ENCODE measurements at regions not wholly inside any gene's neighbourhood (a gene's known extent, or its start where the extent isn't known, plus 50 kb on each side); places are given as distances from the start of the nearest gene placed in this dataset.

- H3K4me3 ChIP-seq, result no peak overlapping the region
- intact Hi-C loops (cut with DNase I), result no loop called here
- H3K9me3 ChIP-seq, result peaks cover 0 to 6% (median 0%) of the 10 kb centered on the region in 3 donors
- H3K27me3 ChIP-seq, result no peaks in the 10 kb centered on the region
- no peak overlapping the region for H3K27ac ChIP-seq
- H3K4me1 ChIP-seq, result no peaks in the 10 kb centered on the region
- 46 to 70% methylated on average over 2 of the region's 2 CpGs for WGBS, 2 donors
- no peak for DNase-seq
- no peak for TF ChIP-seq POLR2A (IDR thresholded peaks at IDR 0.05)
- TF ChIP-seq, protein P1, sequence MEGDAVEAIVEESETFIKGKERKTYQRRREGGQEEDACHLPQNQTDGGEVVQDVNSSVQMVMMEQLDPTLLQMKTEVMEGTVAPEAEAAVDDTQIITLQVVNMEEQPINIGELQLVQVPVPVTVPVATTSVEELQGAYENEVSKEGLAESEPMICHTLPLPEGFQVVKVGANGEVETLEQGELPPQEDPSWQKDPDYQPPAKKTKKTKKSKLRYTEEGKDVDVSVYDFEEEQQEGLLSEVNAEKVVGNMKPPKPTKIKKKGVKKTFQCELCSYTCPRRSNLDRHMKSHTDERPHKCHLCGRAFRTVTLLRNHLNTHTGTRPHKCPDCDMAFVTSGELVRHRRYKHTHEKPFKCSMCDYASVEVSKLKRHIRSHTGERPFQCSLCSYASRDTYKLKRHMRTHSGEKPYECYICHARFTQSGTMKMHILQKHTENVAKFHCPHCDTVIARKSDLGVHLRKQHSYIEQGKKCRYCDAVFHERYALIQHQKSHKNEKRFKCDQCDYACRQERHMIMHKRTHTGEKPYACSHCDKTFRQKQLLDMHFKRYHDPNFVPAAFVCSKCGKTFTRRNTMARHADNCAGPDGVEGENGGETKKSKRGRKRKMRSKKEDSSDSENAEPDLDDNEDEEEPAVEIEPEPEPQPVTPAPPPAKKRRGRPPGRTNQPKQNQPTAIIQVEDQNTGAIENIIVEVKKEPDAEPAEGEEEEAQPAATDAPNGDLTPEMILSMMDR (IDR thresholded peaks at IDR 0.05), result no peak
- H3K36me3 ChIP-seq, result no peaks in the 10 kb centered on the region
Measured at GRCh38 chr13:88450515-88450914, 779.3 kb downstream of the SLITRK5 start.

GRCh38 chr13:88456151-88456550, 785.0 kb downstream of the SLITRK5 start:
- Histone ChIP-seq H3K27me3 (no peaks in the 10 kb centered on the region), H3K27ac (no peak overlapping the region), H3K36me3 (no peaks in the 10 kb centered on the region), H3K9me3 (no peaks in the 10 kb centered on the region), H3K4me3 (no peak overlapping the region), H3K4me1 (no peaks in the 10 kb centered on the region)
- no peak for DNase-seq
- 53 to 68% methylated on average over 3 of the region's 3 CpGs for WGBS, 2 donors
- intact Hi-C loops (cut with DNase I), result no loop called here
- TF ChIP-seq, protein P1 (IDR thresholded peaks at IDR 0.05), result no peak
- no peak for TF ChIP-seq POLR2A (IDR thresholded peaks at IDR 0.05)

- DNase-seq, result no peak
- Histone ChIP-seq H3K4me3 (no peak overlapping the region), H3K9me3 (no peaks in the 10 kb centered on the region), H3K36me3 (no peaks in the 10 kb centered on the region), H3K4me1 (no peaks in the 10 kb centered on the region), H3K27ac (no peak overlapping the region), H3K27me3 (no peaks in the 10 kb centered on the region)
- intact Hi-C loops (cut with DNase I), result no loop called here
- TF ChIP-seq, protein P1 (IDR thresholded peaks at IDR 0.05), result no peak
- TF ChIP-seq POLR2A (IDR thresholded peaks at IDR 0.05), result no peak
Measured at GRCh38 chr13:88459331-88459730, 788.2 kb downstream of the SLITRK5 start.

DNA sequence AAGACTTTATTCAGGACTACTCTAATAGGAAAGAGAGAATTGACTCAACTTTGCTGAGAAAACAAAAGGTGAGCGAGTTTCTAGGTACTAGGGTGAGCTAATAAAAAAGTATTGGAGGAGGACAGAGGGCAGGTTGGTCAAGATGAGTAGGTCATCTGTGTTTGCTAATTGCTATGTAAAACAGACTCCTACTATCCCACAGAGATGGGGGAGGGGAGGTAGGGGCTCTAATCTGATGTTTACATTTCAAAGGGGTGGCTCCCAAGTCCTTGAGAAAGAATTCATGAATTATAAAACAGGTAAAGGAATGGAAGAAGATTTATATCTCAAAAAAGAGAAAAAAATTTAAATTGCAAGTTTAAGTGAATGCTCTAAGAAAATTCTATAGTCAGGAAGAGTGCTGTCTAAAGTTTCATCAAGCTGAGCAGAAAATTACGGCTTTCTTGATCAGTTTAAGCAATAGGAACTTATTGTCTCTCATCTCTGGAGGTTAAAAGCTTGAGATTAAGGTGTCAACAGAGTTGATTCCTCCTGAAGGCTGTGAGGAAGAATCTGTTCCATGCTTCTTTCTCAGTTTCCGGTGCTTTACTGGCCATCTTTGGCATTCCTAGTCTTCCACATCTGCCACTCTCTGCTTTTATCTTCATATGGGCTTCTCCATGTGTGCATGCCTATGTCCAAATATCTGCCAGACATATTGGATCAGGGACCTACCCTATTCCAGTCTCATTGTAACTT, 790.3 kb downstream of the SLITRK5 start:
- H3K27me3 ChIP-seq, result no peaks in the 10 kb centered on the region
- DNase-seq, result no peak
- intact Hi-C loops (cut with DNase I), result no loop called here
- no peak for TF ChIP-seq POLR2A (IDR thresholded peaks at IDR 0.05)
- H3K9me3 ChIP-seq, result no peaks in the 10 kb centered on the region
- H3K36me3 ChIP-seq, result no peaks in the 10 kb centered on the region
- no peaks in the 10 kb centered on the region for H3K4me1 ChIP-seq
- H3K27ac ChIP-seq, result no peak overlapping the region
- WGBS, 2 donors, result 64 to 65% methylated on average over 3 of the region's 3 CpGs
- H3K4me3 ChIP-seq, result no peak overlapping the region

GRCh38 chr13:88464851-88465250, 793.7 kb downstream of the SLITRK5 start:
- Histone ChIP-seq H3K4me3 (no peak overlapping the region), H3K27ac (no peak overlapping the region), H3K4me1 (no peaks in the 10 kb centered on the region), H3K9me3 (no peaks in the 10 kb centered on the region), H3K36me3 (no peaks in the 10 kb centered on the region), H3K27me3 (no peaks in the 10 kb centered on the region)
- TF ChIP-seq POLR2A (IDR thresholded peaks at IDR 0.05), result no peak
- TF ChIP-seq, protein P1 (IDR thresholded peaks at IDR 0.05), result no peak
- 59 to 73% methylated on average over 5 to 6 of the region's 6 CpGs for whole genome bisulfite sequencing, 2 donors
- DNase-seq, result no peak
- intact Hi-C loops (cut with DNase I), result no loop called here

DNA sequence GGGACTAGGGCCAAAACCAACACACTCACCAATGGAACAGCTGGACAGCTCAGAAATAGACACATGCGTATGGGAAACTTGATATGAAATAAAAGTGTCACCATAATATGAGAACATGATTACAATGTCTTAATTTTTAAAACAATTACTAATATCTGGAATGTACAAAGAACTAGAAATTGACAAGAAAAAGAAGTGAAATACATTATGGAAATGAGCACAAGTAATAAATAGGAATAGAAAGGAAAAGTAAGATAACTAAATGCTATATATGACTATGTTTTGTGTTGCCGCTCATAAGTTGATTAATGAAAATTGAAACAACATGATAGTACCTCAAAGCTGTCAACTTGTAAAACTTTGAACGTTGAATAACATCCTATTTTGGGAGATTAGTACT, 801.1 kb downstream of the SLITRK5 start:
- no peaks in the 10 kb centered on the region for H3K9me3 ChIP-seq
- intact Hi-C loops (cut with DNase I), result no loop called here

More for the DNA sequence above, 801.1 kb downstream of the SLITRK5 start:
- no peaks in the 10 kb centered on the region for H3K36me3 ChIP-seq
- DNase-seq, result no peak
- 67 to 71% methylated on average over 3 of the region's 3 CpGs for WGBS, 2 donors
- H3K27ac ChIP-seq, result no peak overlapping the region
- H3K4me3 ChIP-seq, result no peak overlapping the region
- H3K27me3 ChIP-seq, result no peaks in the 10 kb centered on the region
- TF ChIP-seq, protein P1 (IDR thresholded peaks at IDR 0.05), result no peak
- TF ChIP-seq POLR2A (IDR thresholded peaks at IDR 0.05), result no peak
- no peaks in the 10 kb centered on the region for H3K4me1 ChIP-seq

Measured in esophagus squamous epithelium (tissue), 5 donors.